DMS79 (cell line): ENCODE measurements at regions not wholly inside any gene's neighbourhood (a gene's known extent, or its start where the extent isn't known, plus 50 kb on each side); places are given as distances from the start of the nearest gene placed in this dataset.
"Not testable (repeated sequence)": the region's sequence is repeated elsewhere in the genome, so short reads cannot be mapped to it uniquely, and the experiment has no call there.

Source experiments
- DNase-seq: peaks from one replicate; lab custom pipeline; 2025; lab: John Stamatoyannopoulos, UW

DNA sequence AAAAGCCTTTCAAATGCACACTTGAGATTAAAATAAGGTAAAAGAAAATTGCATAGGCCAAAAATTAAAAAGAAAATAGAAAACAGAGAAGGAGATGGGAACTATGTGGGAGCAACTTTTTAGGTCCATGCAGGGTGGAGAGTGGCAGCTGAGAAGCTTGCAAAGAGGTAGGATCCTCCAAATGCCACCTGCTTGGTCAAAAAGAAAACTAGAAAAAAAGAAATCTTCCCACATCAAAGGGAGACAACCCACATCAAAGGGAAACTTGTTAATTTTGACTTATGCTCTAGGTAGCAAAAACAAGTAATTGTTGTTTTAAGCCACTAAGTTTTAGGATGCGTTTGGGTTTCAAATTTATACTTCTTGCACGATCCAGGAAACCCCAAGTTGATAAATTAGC, 342.9 kb downstream of the IL20RB start:
- DNase-seq, result no peak

GRCh38 chr3:137304313-137305056, 346.7 kb downstream of the IL20RB start:
- DNase-seq, result no peak

DNA sequence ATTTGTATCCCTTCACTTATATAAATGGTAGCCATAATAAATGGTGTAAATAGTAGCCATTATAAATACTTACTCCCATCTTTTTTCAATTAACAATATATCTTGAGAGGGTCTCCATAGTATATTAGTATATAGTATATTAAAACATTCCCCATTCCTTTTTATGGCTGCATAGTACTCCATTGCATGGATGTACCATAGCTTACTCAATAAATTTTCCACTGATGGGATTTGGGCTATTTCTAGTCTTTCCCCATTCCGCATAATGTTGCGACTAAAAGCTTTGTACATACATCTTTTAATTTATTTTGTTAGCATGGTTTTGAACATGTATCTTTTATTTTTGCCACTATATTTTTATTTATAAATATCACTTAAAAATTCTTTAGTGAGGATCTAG, 366.3 kb downstream of the IL20RB start:
- no peak for DNase-seq

DNA sequence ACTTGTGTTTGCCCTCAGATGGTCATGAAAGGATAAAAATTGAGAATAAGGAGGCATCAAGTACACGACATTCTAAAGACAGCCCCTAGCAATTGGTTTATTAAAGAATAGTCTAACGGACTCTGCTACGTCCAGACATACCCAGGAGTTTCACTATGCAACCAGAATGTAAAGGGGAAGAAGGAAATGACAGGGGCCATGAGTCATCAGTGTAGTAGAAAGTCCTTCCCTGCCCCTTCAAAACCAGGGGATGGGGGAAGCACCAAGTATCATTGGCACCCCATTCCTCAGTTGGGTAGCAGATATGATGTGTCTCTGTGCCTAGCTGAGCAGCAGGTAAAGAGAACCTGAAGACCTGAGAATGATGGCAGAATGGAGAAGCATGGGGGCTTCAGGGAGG, 367.4 kb downstream of the IL20RB start:
- no peak for DNase-seq

DNA sequence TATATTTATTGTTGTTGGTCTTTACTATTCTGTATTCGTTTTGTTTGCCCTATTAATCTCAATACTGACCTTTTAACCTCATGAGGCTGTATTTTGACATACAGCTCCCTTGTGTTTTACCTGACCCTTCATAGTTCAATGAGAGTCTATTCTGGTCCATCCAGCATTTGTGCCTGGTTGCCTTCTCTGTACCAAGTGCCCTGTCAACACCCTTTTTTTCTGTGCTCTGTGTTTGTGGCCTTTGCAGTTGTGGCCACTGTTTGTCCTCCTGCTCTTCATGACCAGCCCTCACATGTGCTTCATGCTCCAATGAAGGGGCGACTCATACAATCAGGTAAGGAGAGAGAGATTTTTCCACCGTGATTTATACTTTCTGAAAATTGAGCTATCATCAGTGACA, 368.2 kb downstream of the IL20RB start:
- no peak for DNase-seq

DNA sequence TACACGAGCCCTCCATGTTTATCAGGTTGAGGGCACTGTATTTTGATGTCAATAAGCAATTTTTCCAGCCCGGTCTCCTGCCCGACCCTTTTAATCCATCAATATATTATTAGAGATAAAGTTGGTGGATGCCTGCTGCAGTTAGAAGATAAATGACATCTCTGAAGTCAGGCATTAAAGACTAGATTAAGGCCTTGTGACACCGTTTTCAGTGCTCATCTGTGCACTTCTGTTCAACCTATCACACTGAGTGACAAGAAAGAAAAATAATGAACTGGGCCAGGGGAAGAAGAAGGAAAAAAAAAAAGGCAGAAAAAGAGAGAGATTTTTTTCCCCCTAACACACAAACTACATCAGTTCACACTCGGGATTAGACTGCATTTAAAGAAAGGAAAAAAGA, 371.8 kb downstream of the IL20RB start:
- DNase-seq, result no peak

DNA sequence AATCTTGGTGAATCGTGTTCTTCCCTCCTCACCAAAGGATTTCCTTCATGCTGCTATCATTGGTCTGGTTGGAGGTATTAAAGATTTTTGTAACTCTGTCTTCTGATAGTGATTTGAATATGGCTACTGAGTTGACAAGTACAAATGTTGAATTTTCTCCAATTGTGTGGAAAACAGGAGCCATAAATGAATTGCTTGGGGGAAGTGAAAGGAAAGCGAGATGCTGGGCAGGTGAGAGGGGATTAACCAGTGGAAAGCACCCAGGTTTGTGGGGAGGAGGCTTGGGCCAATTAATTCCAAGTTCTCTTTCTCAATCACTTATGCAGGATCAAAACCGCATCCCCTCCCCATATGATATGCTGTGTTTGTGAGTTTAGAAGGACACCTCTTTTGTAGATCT, 372.5 kb downstream of the IL20RB start:
- DNase-seq, result no peak

GRCh38 chr3:137332297-137332696, 374.5 kb downstream of the IL20RB start:
- DNase-seq, result no peak

- DNase-seq, result no peak
Measured at GRCh38 chr3:137335478-137335877, 377.7 kb downstream of the IL20RB start.

DNA sequence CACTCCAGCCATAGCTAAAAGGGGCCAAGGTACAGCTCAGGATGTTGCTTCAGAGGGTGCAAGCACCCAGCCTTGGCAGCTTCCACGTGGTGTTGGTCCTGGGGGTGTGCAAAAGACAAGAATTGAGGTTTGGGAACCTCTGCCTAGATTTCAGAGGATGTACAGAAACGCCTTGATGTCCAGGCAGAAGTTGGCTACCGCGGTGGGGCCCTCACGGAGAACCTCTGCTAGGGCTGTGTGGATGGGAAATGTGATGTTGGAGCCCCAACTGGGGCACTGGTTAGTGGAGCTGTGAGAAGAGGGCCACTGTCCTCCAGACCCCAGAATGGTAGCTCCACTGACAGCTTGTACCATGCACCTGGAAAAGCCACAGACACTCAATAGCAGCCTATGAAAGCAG, 380.6 kb downstream of the IL20RB start:
- DNase-seq, result not testable (repeated sequence)

DNA sequence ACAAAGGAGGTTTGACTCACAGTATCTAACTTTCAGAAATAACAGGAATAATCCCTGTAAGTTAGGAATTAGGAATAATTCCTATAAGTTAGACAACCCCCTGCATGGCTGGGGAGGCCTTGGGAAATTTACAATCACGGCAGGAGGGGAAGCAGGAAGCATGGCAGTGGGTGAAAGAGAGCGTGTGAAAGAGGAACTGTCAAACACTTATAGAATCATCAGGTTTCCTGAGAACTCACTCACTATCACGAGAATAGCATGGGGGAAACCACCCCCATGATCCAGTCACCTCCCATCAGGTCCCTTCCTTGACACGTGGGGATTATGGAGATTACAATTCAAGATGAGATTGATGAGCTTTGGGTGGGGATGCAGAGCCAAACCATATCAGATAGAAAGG, 385.5 kb downstream of the IL20RB start:
- no peak for DNase-seq

DNA sequence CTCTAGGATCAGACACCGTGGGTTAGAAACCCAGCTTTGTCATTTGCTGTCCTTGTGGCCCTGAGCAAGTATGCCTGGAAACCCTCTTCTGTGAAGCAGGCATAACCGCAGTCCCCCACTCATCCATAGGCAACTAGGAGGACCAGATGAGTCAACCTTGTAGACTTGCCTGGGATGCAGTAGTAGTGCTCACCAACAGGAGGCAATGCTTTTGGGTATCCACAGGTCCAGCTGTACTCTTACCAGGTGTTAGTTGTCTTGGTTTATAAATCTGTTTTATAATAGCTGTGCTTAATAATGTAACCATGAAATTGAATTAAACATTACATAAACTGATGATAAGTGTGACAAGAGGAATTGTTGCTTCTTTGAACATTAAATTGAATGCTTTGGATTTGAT, 389.3 kb downstream of the IL20RB start:
- DNase-seq, result no peak

- no peak for DNase-seq
Measured at GRCh38 chr3:137347817-137348368, 390.1 kb downstream of the IL20RB start.

DNA sequence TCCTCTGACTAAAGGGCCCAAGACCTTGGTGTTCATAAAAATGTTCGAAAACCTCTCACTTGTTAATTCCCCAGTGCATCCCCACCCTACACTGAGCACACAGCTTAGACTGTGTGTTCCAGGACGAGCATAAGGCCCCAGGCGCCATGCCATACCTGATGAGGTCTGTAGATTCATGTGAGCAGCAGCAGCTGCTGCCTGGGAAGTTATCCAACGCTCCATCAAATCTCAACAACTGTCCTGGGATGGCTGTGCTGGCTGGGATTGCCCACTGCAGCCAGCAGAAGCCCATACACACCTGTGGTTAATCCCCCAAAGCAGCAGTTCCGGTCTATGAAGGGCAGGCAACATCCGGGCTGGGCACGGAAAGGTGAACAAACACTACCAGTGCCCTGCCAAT, 391.2 kb downstream of the IL20RB start:
- no peak for DNase-seq

DNA sequence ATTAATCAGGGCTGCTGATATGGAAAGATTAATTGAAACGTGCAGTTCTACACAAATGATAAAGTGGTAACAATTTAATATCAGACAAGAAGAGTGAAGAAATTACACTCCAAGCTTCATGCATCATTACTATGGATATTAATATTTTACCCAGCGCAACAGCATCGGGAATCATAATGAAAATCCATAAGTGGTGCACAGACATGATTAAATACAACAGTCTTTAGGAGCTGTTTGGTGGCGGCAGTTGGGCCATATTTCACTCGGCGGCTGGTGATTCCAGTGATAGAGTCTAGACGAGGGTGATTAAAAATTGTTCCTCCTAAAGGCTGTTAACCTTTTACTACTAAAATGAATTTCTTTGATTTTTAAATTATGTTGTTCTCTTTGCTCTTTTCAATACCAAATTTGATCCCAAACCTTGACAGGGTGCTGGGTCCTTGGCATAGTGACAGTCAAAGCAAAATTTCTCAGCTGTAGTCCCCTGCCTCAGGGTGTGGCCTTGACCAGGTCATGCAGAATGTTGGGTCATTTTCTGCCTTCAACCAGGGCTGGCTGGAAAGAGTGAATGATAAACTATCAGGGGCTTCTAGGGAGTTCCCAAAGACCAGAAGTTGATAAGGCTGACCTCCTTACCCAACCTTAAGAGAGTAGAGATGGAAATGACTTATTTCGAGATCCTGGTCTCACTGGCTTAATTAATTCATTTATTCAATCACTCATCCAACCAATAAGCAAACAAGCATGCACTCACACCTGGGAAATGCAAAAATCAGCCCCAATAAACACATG, 392.0 kb downstream of the IL20RB start:
- no peak for DNase-seq

DNA sequence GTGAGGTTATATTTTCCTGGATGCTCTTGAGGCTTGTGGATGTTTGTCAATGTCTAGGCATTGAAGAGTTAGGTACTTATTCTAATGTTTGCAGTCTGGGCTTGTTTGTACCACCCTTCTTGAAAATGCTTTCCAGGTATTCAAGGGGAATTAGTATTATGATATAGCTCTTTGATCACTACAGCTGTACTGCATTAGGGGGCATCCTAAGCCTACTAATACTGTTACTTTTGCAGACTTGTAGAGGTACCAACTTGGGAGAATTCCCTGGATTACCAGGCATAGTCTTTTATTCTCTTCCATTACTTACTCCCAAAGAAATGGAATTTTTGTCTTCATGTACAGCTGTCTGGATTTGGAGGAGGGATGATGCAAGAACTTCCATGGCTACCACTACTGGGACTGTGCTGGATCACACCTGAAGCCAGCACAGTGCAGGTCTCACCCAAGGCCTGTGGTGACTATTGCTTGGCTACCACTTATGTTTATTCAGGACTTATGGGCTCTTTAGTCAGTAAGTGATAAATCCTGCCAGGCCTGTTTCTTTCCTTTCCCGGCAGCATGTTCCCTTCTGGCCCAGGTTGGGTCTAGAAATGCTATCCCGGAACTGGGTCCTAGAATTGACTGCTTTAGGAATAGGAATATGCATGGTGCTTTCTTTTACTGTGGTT, 402.9 kb downstream of the IL20RB start:
- no peak for DNase-seq

- DNase-seq, result no peak
Measured at GRCh38 chr3:137382005-137382594, 382.0 kb upstream of the SOX14 start.

GRCh38 chr3:137385922-137386321, 378.2 kb upstream of the SOX14 start:
- DNase-seq, result no peak

DNA sequence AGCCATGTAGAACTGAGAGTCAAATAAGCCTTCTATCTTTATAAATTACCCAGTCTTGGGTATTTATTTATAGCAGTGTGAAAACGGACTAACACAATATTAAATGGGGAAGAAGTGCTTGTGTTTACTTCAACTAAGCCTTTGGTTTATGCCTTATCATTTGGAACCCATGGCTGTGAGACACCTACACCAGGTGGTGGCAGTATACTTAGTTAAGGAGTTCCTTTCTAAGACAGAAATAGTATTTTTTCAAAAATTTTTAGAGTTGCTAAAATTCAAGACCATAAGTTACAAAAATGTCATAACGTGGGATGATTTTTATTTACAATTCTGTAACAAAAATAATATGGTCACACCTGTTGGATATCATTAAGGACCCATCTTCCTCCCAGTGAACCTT, 354.5 kb upstream of the SOX14 start:
- DNase-seq, result no peak

- DNase-seq, result peak; percentile 1
Measured at GRCh38 chr3:137410028-137410427, 354.1 kb upstream of the SOX14 start.

- DNase-seq, result no peak
Measured at GRCh38 chr3:137420198-137420995, 343.7 kb upstream of the SOX14 start.

DNA sequence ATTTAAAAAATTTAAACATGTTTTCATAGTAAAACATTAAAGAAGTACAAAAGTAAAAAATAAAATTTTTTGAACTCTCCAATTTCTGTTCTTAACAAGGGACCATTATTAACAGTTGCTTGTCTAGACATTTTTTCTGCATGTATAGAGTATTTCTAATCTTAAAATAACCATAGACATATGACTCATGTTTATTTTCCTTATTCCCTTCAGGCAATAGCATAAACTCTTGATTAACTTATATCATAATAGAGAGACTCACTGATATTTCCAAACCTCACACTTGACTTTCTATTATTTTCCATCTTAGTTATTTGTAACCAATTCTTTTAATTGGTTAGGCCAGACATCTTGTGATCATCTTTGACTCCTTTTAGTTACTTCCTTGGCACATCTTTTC, 325.6 kb upstream of the SOX14 start:
- DNase-seq, result no peak
